H9 (cell line): ENCODE measurements at regions not wholly inside any gene's neighbourhood (a gene's known extent, or its start where the extent isn't known, plus 50 kb on each side); places are given as distances from the start of the nearest gene placed in this dataset.

Experiments used
- DNase-seq: peaks from one replicate; pipeline ENCODE4 v3.0.0-alpha.2; 2017
- H2AFZ ChIP-seq: one replicate; pipeline ENCODE4 v1.6.1; 2013; ENCODE audit warnings: mild to moderate bottlenecking, low read length, control low read depth, moderate library complexity
- H2AK5ac ChIP-seq: 2 replicates; pipeline ENCODE4 v1.6.1; 2013; ENCODE audit warnings: low read length, control low read depth, mixed read lengths; ENCODE audit not compliant: insufficient read length
- H2BK120ac ChIP-seq: one replicate; pipeline ENCODE4 v1.6.1; 2013; ENCODE audit warnings: low read depth, mild to moderate bottlenecking, low read length, control low read depth, inconsistent platforms; ENCODE audit not compliant: poor library complexity, severe bottlenecking
- H2BK12ac ChIP-seq: 2 replicates; pipeline ENCODE4 v1.6.1; 2013; ENCODE audit warnings: low read length, control low read depth, mixed read lengths, low read depth; ENCODE audit not compliant: insufficient read length
- H2BK15ac ChIP-seq: 2 replicates; pipeline ENCODE4 v1.6.1; 2013; ENCODE audit warnings: low read depth, low read length, control low read depth
- H2BK20ac ChIP-seq: one replicate; pipeline ENCODE4 v1.6.1; 2013; ENCODE audit warnings: low read depth, mild to moderate bottlenecking, low read length, control low read depth, inconsistent platforms; ENCODE audit not compliant: poor library complexity, severe bottlenecking
- H2BK5ac ChIP-seq: 2 replicates; pipeline ENCODE4 v1.6.1; 2013; ENCODE audit warnings: low read length, control low read depth, mixed read lengths; ENCODE audit not compliant: insufficient read length
- H3K14ac ChIP-seq: 2 replicates; pipeline ENCODE4 v1.6.1; 2013; ENCODE audit warnings: low read length, control low read depth; ENCODE audit not compliant: insufficient read depth
- H3K18ac ChIP-seq: 2 replicates; pipeline ENCODE4 v1.6.1; 2013; ENCODE audit warnings: low read depth, mild to moderate bottlenecking, mixed read lengths, low read length, control low read depth; ENCODE audit not compliant: insufficient read length
- H3K23ac ChIP-seq: 2 replicates; pipeline ENCODE4 v1.6.1; 2013; ENCODE audit warnings: low read length, control low read depth, mixed read lengths, low read depth; ENCODE audit not compliant: insufficient read length
- H3K23me2 ChIP-seq: 2 replicates; pipeline ENCODE4 v1.6.1; 2013; ENCODE audit warnings: low read depth, mild to moderate bottlenecking, mixed read lengths, low read length, control low read depth; ENCODE audit not compliant: insufficient read length, poor library complexity, severe bottlenecking
- H3K27ac ChIP-seq: 2 replicates; pipeline ENCODE4 v1.5.1; 2013; ENCODE audit warnings: low read length, control low read depth, mixed read lengths, low read depth; ENCODE audit not compliant: insufficient read length
- H3K27me3 ChIP-seq: 2 replicates; pipeline ENCODE4 v1.6.1; 2013; ENCODE audit warnings: low read length, control low read depth, inconsistent platforms; ENCODE audit not compliant: insufficient read depth
- H3K4ac ChIP-seq: 2 replicates; pipeline ENCODE4 v1.6.1; 2013; ENCODE audit warnings: low read depth, mild to moderate bottlenecking, control low read depth, inconsistent platforms, low read length, moderate library complexity
- H3K4me1 ChIP-seq: 2 replicates; pipeline ENCODE4 v1.6.1; 2013; ENCODE audit warnings: low read length, control low read depth, inconsistent platforms; ENCODE audit not compliant: insufficient read depth
- H3K4me2 ChIP-seq: 2 replicates; pipeline ENCODE4 v1.6.1; 2013; ENCODE audit warnings: low read length, control low read depth, mixed read lengths; ENCODE audit not compliant: insufficient read length, insufficient read depth
- H3K56ac ChIP-seq: 2 replicates; pipeline ENCODE4 v1.6.1; 2013; ENCODE audit warnings: low read depth, mild to moderate bottlenecking, mixed read lengths, low read length, control low read depth; ENCODE audit not compliant: insufficient read length
- H3K79me1 ChIP-seq: 2 replicates; pipeline ENCODE4 v1.6.1; 2013; ENCODE audit warnings: low read depth, mild to moderate bottlenecking, moderate library complexity, low read length, control low read depth, inconsistent platforms; ENCODE audit not compliant: insufficient read depth, poor library complexity, severe bottlenecking
- H3K79me2 ChIP-seq: 2 replicates; pipeline ENCODE4 v1.6.1; 2013; ENCODE audit warnings: low read length, control low read depth, inconsistent platforms; ENCODE audit not compliant: insufficient read depth
- H3K9ac ChIP-seq: 2 replicates; pipeline ENCODE4 v1.6.1; 2013; ENCODE audit warnings: low read length, control low read depth, mixed read lengths; ENCODE audit not compliant: insufficient read length; ENCODE audit errors: extremely low read depth
- H3K9me3 ChIP-seq: one replicate; pipeline ENCODE4 v1.6.1; 2013; ENCODE audit warnings: low read depth, low read length, inconsistent platforms; ENCODE audit not compliant: control insufficient read depth
- H3T11ph ChIP-seq: one replicate; pipeline ENCODE4 v1.6.1; 2013; ENCODE audit warnings: mild to moderate bottlenecking, low read length, control low read depth, inconsistent platforms
- H4K20me1 ChIP-seq: one replicate; pipeline ENCODE4 v1.6.1; 2013; ENCODE audit not compliant: control insufficient read depth, insufficient read length, insufficient read depth
- H4K5ac ChIP-seq: 2 replicates; pipeline ENCODE4 v1.6.1; 2013; ENCODE audit warnings: low read depth, mild to moderate bottlenecking, mixed read lengths, low read length, control low read depth; ENCODE audit not compliant: insufficient read length
- H4K8ac ChIP-seq: replicated peaks from 2 replicates; pipeline ENCODE4 v1.6.1; 2013; ENCODE audit warnings: low read length, control low read depth, mixed read lengths, low read depth; ENCODE audit not compliant: insufficient read length
- H4K91ac ChIP-seq: 2 replicates; pipeline ENCODE4 v1.6.1; 2013; ENCODE audit warnings: low read depth, mild to moderate bottlenecking, moderate library complexity, mixed read lengths, low read length, control low read depth; ENCODE audit not compliant: insufficient read length
- H3K27ac Mint-ChIP-seq, 3 experiments: 2 replicates in 2 of 3; 3 replicates in 1 of 3; pipeline ENCODE4 v1.8.0; 2020 to 2021; ENCODE audit warnings: mixed read lengths in 3 of 3, mild to moderate bottlenecking in 1 of 3, moderate library complexity in 1 of 3
- H3K27me3 Mint-ChIP-seq: 2 replicates; pipeline ENCODE4 v1.8.0; 2021; ENCODE audit warnings: low read depth, mild to moderate bottlenecking, moderate library complexity, mixed read lengths
- H3K36me3 Mint-ChIP-seq, 3 experiments: 2 replicates in 2 of 3; 3 replicates in 1 of 3; pipeline ENCODE4 v1.8.0; 2020 to 2021; ENCODE audit warnings: low read depth in 3 of 3, mixed read lengths in 3 of 3; ENCODE audit not compliant: insufficient read depth in 1 of 3
- H3K4me1 Mint-ChIP-seq, 2 experiments: 2 replicates each; pipeline ENCODE4 v1.8.0; 2020; ENCODE audit warnings: mixed read lengths in 2 of 2
- H3K4me3 Mint-ChIP-seq, 2 experiments: 2 replicates in 1 of 2; 3 replicates in 1 of 2; pipeline ENCODE4 v1.8.0; 2020 to 2021; ENCODE audit warnings: mild to moderate bottlenecking in 2 of 2, mixed read lengths in 2 of 2, moderate library complexity in 1 of 2
- H3K9me3 Mint-ChIP-seq, 2 experiments: 2 replicates in 1 of 2; 3 replicates in 1 of 2; pipeline ENCODE4 v1.8.0; 2020; ENCODE audit warnings: mild to moderate bottlenecking in 2 of 2, mixed read lengths in 2 of 2, moderate library complexity in 1 of 2
- WGBS: extraction: QIAGEN DNeasy Blood & Tissue Kit; methylation state at CpG from one replicate; pipeline ENCODE4 v1.1.7; 2013; ENCODE audit warnings: missing lambda C conversion rate, low lambda C conversion rate, mixed read lengths; ENCODE audit not compliant: insufficient read length; ENCODE audit errors: extremely low coverage; 5-methylcytosine and 5-hydroxymethylcytosine counted together
- TF ChIP-seq, protein P1 (sequence below): fragments of 200-600 bp; sonication (generic); conservative IDR thresholded peaks from 3 replicates; pipeline ENCODE4 v1.8.0; 2021; ENCODE audit warnings: antibody characterized with exemption, mild to moderate bottlenecking

GRCh38 chr5:34459908-34460307 lies 196.2 kb upstream of the RAI14 start:
- Histone ChIP-seq H3K4me2 (no peak overlapping the region), H3K9me3 (no peaks in the 10 kb centered on the region), H4K20me1 (no peaks in the 10 kb centered on the region), H3K9ac (no peak overlapping the region), H3K14ac (no peak overlapping the region), H2BK12ac (no peak overlapping the region), H3K27ac (no peak overlapping the region), H4K8ac (no peak overlapping the region), H3K4me1 (no peaks in the 10 kb centered on the region), H4K91ac (no peak overlapping the region), H2BK120ac (no peak overlapping the region), H2AK5ac (no peak overlapping the region), H3T11ph (no peak overlapping the region), H3K18ac (no peak overlapping the region), H2BK20ac (no peak overlapping the region), H3K79me1 (no peaks in the 10 kb centered on the region), H3K23ac (no peak overlapping the region), H2BK15ac (no peak overlapping the region), H3K56ac (no peak overlapping the region), H3K4ac (no peak overlapping the region), H4K5ac (no peak overlapping the region), H2AFZ (no peak overlapping the region), H3K23me2 (no peaks in the 10 kb centered on the region), H3K79me2 (no peaks in the 10 kb centered on the region), H3K27me3 (no peaks in the 10 kb centered on the region), H2BK5ac (no peak overlapping the region)
- H3K36me3 Mint-ChIP-seq, result peaks cover 17 to 36% (median 20%) of the 10 kb centered on the region in 3 experiments
- H3K4me3 Mint-ChIP-seq, result no peak overlapping the region
- H3K4me1 Mint-ChIP-seq, result peaks cover 0 to under 1% of the 10 kb centered on the region in 2 experiments; a peak in 1 of 4 replicates
- no peak overlapping the region for H3K27ac Mint-ChIP-seq
- H3K9me3 Mint-ChIP-seq, result peaks cover 27 to 44% of the 10 kb centered on the region in 2 experiments
- H3K27me3 Mint-ChIP-seq, result no peaks in the 10 kb centered on the region
- no peak for DNase-seq
- no CpG with 5 or more reads among the region's 3 CpGs for WGBS
- TF ChIP-seq, protein P1, sequence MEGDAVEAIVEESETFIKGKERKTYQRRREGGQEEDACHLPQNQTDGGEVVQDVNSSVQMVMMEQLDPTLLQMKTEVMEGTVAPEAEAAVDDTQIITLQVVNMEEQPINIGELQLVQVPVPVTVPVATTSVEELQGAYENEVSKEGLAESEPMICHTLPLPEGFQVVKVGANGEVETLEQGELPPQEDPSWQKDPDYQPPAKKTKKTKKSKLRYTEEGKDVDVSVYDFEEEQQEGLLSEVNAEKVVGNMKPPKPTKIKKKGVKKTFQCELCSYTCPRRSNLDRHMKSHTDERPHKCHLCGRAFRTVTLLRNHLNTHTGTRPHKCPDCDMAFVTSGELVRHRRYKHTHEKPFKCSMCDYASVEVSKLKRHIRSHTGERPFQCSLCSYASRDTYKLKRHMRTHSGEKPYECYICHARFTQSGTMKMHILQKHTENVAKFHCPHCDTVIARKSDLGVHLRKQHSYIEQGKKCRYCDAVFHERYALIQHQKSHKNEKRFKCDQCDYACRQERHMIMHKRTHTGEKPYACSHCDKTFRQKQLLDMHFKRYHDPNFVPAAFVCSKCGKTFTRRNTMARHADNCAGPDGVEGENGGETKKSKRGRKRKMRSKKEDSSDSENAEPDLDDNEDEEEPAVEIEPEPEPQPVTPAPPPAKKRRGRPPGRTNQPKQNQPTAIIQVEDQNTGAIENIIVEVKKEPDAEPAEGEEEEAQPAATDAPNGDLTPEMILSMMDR, result no peak
